Activated CD4-positive, alpha-beta T cell treated with anti-CD3 and anti-CD28 coated beads, Interleukin-2, amount 10 ng/mL, durations not matched to agents 7 days and 5 days (primary cell): ENCODE measurements at regions not wholly inside any gene's neighbourhood (a gene's known extent, or its start where the extent isn't known, plus 50 kb on each side); places are given as distances from the start of the nearest gene placed in this dataset.

Experiments
- CTCF ChIA-PET: fragments of 350-600 bp; sonication (Branson Sonifier 250); formaldehyde crosslinking; loops from one replicate; lab custom pipeline; 2021; ENCODE audit warnings: antibody characterized with exemption; lab: Charles Lee
- POLR2A ChIA-PET: fragments of 350-600 bp; sonication (Branson Sonifier 250); formaldehyde crosslinking; loops from one replicate; lab custom pipeline; 2021; ENCODE audit warnings: antibody characterized with exemption; lab: Charles Lee
- DNase-seq: peaks from one replicate; pipeline ENCODE4 v3.0.0-alpha.2; 2020
- H3K27ac Mint-ChIP-seq: one replicate; pipeline ENCODE4 v1.8.0; 2021; ENCODE audit warnings: mild to moderate bottlenecking, moderate library complexity, mixed read lengths
- H3K27me3 Mint-ChIP-seq: one replicate; pipeline ENCODE4 v1.8.0; 2021; ENCODE audit warnings: mixed read lengths
- H3K36me3 Mint-ChIP-seq: one replicate; pipeline ENCODE4 v1.8.0; 2021; ENCODE audit warnings: low read depth, mixed read lengths
- H3K4me1 Mint-ChIP-seq: one replicate; pipeline ENCODE4 v1.8.0; 2021; ENCODE audit warnings: mixed read lengths
- H3K4me3 Mint-ChIP-seq: one replicate; pipeline ENCODE4 v1.8.0; 2021; ENCODE audit warnings: mild to moderate bottlenecking, moderate library complexity, mixed read lengths
- H3K9me3 Mint-ChIP-seq: one replicate; pipeline ENCODE4 v1.8.0; 2021; ENCODE audit warnings: mixed read lengths

GRCh38 chr4:129622566-129622965 lies 526.6 kb downstream of the C4orf33 start:
- DNase-seq: no peak
- no peaks in the 10 kb centered on the region for H3K27me3 Mint-ChIP-seq
- no peak overlapping the region for H3K27ac Mint-ChIP-seq
- ChIA-PET POLR2A (no interaction called here), CTCF (no interaction called here)
- peaks cover 3% of the 10 kb centered on the region for H3K9me3 Mint-ChIP-seq
- peaks cover 11% of the 10 kb centered on the region for H3K4me1 Mint-ChIP-seq
- peaks cover 5% of the 10 kb centered on the region for H3K36me3 Mint-ChIP-seq
- no peak overlapping the region for H3K4me3 Mint-ChIP-seq

- H3K36me3 Mint-ChIP-seq: peaks cover 5% of the 10 kb centered on the region
- ChIA-PET POLR2A (no interaction called here), CTCF (no interaction called here)
- H3K4me1 Mint-ChIP-seq: peaks cover 11% of the 10 kb centered on the region
- H3K9me3 Mint-ChIP-seq: peaks cover 3% of the 10 kb centered on the region
- H3K27me3 Mint-ChIP-seq: no peaks in the 10 kb centered on the region
- no peak overlapping the region for H3K4me3 Mint-ChIP-seq
- peak overlapping the region; percentile 41 for H3K27ac Mint-ChIP-seq
- DNase-seq: peak; percentile 30
These were observed 527.4 kb downstream of the C4orf33 start for GRCh38 chr4:129623233-129623875.

- H3K27ac Mint-ChIP-seq: no peak overlapping the region
- no peaks in the 10 kb centered on the region for H3K9me3 Mint-ChIP-seq
- no peaks in the 10 kb centered on the region for H3K27me3 Mint-ChIP-seq
- H3K36me3 Mint-ChIP-seq: no peaks in the 10 kb centered on the region
- peak; percentile 62 for DNase-seq
- ChIA-PET CTCF (interaction anchor here (0.6 kb wide), 1 partner anchor 73 kb away, joined by 4 read pairs; no protein-coding TSS in a partner anchor), POLR2A (no interaction called here)
- H3K4me3 Mint-ChIP-seq: no peak overlapping the region
- H3K4me1 Mint-ChIP-seq: no peaks in the 10 kb centered on the region
These were observed 545.2 kb downstream of the C4orf33 start for GRCh38 chr4:129641179-129641578.

DNA sequence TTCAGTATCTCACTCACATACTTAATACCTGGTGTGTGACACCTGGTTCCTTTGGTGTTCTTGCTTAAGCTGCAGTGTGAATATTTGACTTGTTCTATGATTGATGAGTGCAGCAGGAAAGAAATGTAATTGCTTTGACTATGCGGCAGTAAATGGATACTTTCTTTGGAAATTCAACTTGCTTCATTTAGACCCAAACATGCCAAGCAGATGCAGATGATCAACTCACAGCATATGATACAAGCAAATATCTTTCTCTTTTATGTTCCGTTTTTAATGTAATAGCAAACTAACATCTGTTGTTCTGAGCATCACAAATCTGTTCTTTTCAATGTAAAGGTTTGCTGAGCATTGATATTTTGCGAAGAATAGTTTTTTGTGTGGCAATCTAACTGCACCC lies 549.5 kb downstream of the C4orf33 start:
- CTCF ChIA-PET: no interaction called here
- POLR2A ChIA-PET: no interaction called here
- no peak overlapping the region for H3K27ac Mint-ChIP-seq
- H3K27me3 Mint-ChIP-seq: no peaks in the 10 kb centered on the region
- H3K9me3 Mint-ChIP-seq: no peaks in the 10 kb centered on the region
- H3K36me3 Mint-ChIP-seq: no peaks in the 10 kb centered on the region
- no peaks in the 10 kb centered on the region for H3K4me1 Mint-ChIP-seq
- no peak for DNase-seq
- no peak overlapping the region for H3K4me3 Mint-ChIP-seq

DNA sequence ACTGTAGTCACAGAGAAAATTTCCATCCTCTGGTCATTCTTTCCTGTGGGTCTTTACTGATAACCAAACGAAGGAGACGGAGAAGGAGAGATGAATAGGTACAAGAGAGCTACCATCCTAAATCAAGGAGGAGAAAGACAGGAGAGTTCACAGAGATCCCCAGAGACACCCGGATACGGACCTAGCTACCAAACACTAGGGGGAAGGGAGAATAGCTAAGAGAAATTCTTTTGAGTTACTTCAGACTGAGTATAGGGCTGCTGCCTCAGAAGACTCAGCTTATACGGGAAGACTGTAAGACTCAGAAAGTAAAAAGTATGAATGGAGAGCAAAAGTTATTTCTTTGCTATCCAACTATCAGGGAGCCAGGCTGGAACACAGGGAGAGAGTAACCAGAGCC lies 572.1 kb downstream of the C4orf33 start:
- no peaks in the 10 kb centered on the region for H3K4me1 Mint-ChIP-seq
- POLR2A ChIA-PET: no interaction called here
- no peak overlapping the region for H3K4me3 Mint-ChIP-seq
- no peaks in the 10 kb centered on the region for H3K36me3 Mint-ChIP-seq
- no peaks in the 10 kb centered on the region for H3K9me3 Mint-ChIP-seq
- DNase-seq: no peak
- no peak overlapping the region for H3K27ac Mint-ChIP-seq
- H3K27me3 Mint-ChIP-seq: no peaks in the 10 kb centered on the region
- CTCF ChIA-PET: interaction anchor here (0.7 kb wide), 1 partner anchor 531 kb away, joined by 4 read pairs; no protein-coding TSS in a partner anchor

DNA sequence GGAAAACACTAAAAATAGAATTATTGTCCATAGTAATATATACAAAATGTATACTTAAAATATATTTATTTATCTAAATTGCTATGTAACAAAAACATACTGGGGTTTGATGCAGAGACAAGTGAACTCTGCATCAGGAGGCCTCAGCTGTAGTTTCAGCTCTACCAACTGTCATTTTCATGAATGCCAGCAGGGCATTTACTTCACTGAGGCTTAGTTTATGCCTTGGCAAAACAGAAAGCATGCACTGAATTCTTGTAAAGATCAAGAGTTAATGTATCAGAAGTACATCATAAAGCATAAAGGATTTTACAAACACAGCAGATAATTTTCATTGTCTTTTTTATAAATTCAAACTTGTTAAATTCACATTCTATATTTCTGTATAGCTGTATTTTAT lies 577.0 kb downstream of the C4orf33 start:
- DNase-seq: no peak
- H3K9me3 Mint-ChIP-seq: peaks cover 16% of the 10 kb centered on the region
- no peak overlapping the region for H3K4me3 Mint-ChIP-seq
- CTCF ChIA-PET: no interaction called here
- no peaks in the 10 kb centered on the region for H3K4me1 Mint-ChIP-seq
- H3K36me3 Mint-ChIP-seq: no peaks in the 10 kb centered on the region
- no peaks in the 10 kb centered on the region for H3K27me3 Mint-ChIP-seq
- no peak overlapping the region for H3K27ac Mint-ChIP-seq
- POLR2A ChIA-PET: no interaction called here

DNA sequence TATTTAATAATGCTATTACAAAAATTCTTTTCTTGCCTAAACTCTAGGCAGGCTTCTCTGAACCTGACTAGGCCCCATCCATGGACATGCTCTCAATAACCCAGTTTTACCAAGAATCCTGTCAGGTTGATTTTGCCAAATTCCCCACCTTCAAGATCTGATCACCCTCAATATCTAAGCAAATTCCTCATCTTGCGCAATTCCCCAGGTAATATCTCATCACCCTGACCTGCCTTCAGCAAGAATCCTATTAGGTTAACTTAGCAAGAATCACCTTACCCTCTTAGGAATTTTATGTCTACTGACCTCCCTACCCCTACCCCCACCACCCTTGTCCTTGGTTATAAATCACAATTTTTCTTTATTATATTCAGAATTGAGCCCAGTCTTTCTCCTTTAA lies 579.1 kb downstream of the C4orf33 start:
- H3K36me3 Mint-ChIP-seq: no peaks in the 10 kb centered on the region
- CTCF ChIA-PET: no interaction called here
- H3K4me3 Mint-ChIP-seq: no peak overlapping the region
- H3K27ac Mint-ChIP-seq: no peak overlapping the region
- DNase-seq: no peak
- POLR2A ChIA-PET: no interaction called here
- H3K27me3 Mint-ChIP-seq: no peaks in the 10 kb centered on the region
- H3K4me1 Mint-ChIP-seq: no peaks in the 10 kb centered on the region
- H3K9me3 Mint-ChIP-seq: peaks cover 21% of the 10 kb centered on the region

DNA sequence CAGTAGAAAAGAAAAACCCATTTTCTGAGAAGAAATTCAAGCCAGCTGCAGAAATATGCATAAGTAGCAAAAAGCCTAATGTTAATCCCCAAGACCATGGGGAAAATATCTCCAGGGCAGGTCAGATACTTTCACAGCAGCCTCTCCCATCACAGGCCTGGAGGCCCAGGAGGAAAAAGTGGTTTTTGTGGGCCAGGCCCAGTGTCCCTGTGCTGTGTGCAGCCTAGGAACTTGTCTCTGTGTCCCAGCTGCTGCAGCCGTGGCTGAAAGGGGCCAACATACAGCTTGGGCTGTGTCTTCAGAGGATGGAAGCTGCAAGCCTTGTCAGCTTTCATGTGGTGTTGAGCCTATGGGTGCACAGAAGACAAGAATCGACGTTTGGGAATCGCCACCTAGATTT lies 581.0 kb downstream of the C4orf33 start:
- H3K36me3 Mint-ChIP-seq: no peaks in the 10 kb centered on the region
- no peak for DNase-seq
- ChIA-PET CTCF (no interaction called here), POLR2A (no interaction called here)
- peaks cover 5% of the 10 kb centered on the region for H3K4me1 Mint-ChIP-seq
- no peak overlapping the region for H3K27ac Mint-ChIP-seq
- no peaks in the 10 kb centered on the region for H3K27me3 Mint-ChIP-seq
- no peak overlapping the region for H3K4me3 Mint-ChIP-seq
- H3K9me3 Mint-ChIP-seq: peaks cover 21% of the 10 kb centered on the region

DNA sequence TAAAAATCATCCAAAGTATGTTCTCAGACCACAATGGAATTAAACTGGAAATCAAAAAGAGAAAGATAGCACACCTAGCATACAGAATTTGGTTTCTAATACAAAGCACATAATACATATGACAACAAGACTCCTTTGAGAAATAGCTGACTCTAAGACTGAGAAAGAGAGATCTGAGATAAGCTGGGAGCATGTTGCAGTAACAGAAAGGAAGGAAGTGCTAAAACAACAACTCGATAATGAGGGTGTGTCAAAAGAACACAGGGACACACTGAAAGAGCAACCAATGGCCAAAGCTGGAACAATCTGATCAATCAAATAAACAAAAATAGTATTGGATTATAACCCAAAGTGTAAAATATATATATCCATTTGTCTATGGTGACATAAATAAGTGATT lies 586.6 kb downstream of the C4orf33 start:
- no peak for DNase-seq
- Mint-ChIP-seq H3K36me3 (no peaks in the 10 kb centered on the region), H3K9me3 (peaks cover 7% of the 10 kb centered on the region), H3K27me3 (no peaks in the 10 kb centered on the region), H3K27ac (no peak overlapping the region), H3K4me3 (no peak overlapping the region), H3K4me1 (peaks cover 19% of the 10 kb centered on the region)
- POLR2A ChIA-PET: no interaction called here
- CTCF ChIA-PET: no interaction called here

GRCh38 chr4:129707949-129708348 lies 612.0 kb downstream of the C4orf33 start:
- ChIA-PET POLR2A (interaction anchor here (0.6 kb wide), 1 partner anchor 1675 kb away, joined by 3 read pairs; no protein-coding TSS in a partner anchor), CTCF (no interaction called here)
- no peaks in the 10 kb centered on the region for H3K27me3 Mint-ChIP-seq
- no peak overlapping the region for H3K27ac Mint-ChIP-seq
- no peaks in the 10 kb centered on the region for H3K9me3 Mint-ChIP-seq
- H3K36me3 Mint-ChIP-seq: no peaks in the 10 kb centered on the region
- peaks cover 4% of the 10 kb centered on the region for H3K4me1 Mint-ChIP-seq
- DNase-seq: no peak
- no peak overlapping the region for H3K4me3 Mint-ChIP-seq

DNA sequence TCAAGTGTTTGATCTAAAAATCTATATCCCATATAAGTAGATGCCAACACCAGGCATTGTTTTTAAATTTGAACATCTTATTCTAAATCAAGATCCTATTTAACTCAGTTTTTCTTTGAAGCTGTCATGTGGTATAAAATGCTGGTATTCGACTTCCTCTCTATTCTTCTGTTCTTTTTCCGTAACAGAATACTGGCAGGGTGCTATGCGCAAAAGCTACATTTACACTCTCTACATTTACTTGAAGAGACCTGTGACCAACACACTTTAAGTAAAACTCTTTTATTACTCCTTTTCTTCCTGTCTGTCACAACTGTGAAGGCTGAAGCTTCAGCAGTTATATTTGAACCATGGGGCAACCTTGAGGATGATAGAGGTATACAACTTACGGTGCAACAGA lies 612.8 kb downstream of the C4orf33 start:
- H3K27me3 Mint-ChIP-seq: no peaks in the 10 kb centered on the region
- no peaks in the 10 kb centered on the region for H3K36me3 Mint-ChIP-seq
- no peak overlapping the region for H3K27ac Mint-ChIP-seq
- H3K4me1 Mint-ChIP-seq: peaks cover 4% of the 10 kb centered on the region
- H3K4me3 Mint-ChIP-seq: no peak overlapping the region
- ChIA-PET CTCF (no interaction called here), POLR2A (no interaction called here)
- DNase-seq: no peak
- no peaks in the 10 kb centered on the region for H3K9me3 Mint-ChIP-seq

DNA sequence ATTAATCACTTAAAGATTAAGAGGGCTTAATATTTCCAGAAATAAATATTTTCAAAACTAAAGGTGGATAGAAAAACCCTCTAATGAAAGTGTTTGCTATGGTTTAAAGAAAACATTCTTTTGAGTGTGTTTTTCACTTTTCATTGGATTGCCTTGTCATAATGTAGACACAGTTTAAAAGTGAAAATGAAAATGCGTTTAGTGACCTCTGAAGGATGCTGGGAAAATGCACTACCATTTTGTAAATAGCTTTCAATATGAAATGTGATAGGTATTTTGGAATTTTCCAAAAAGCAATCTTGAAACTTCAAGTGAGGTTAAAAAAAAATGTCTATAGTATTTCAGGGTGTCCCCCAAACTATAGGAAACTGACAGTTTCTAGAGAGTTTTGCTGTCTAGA lies 642.2 kb downstream of the C4orf33 start:
- Mint-ChIP-seq H3K27me3 (no peaks in the 10 kb centered on the region), H3K4me1 (peaks cover 4% of the 10 kb centered on the region), H3K4me3 (no peak overlapping the region), H3K27ac (no peak overlapping the region), H3K36me3 (no peaks in the 10 kb centered on the region), H3K9me3 (peaks cover 4% of the 10 kb centered on the region)
- ChIA-PET CTCF (no interaction called here), POLR2A (no interaction called here)
- no peak for DNase-seq

GRCh38 chr4:129747756-129748155 lies 651.8 kb downstream of the C4orf33 start:
- DNase-seq: no peak
- ChIA-PET CTCF (no interaction called here), POLR2A (no interaction called here)
- Mint-ChIP-seq H3K27ac (no peak overlapping the region), H3K4me3 (no peak overlapping the region), H3K27me3 (no peaks in the 10 kb centered on the region), H3K9me3 (no peaks in the 10 kb centered on the region), H3K4me1 (no peaks in the 10 kb centered on the region), H3K36me3 (no peaks in the 10 kb centered on the region)

- Mint-ChIP-seq H3K27ac (no peak overlapping the region), H3K9me3 (no peaks in the 10 kb centered on the region)
- CTCF ChIA-PET: no interaction called here
These were observed 653.0 kb downstream of the C4orf33 start for GRCh38 chr4:129748991-129749390.

More at GRCh38 chr4:129748991-129749390, 653.0 kb downstream of the C4orf33 start:
- no peaks in the 10 kb centered on the region for H3K36me3 Mint-ChIP-seq
- H3K4me1 Mint-ChIP-seq: no peaks in the 10 kb centered on the region
- H3K27me3 Mint-ChIP-seq: no peaks in the 10 kb centered on the region
- POLR2A ChIA-PET: no interaction called here
- no peak overlapping the region for H3K4me3 Mint-ChIP-seq
- DNase-seq: no peak
